HCT116 (cell line): ENCODE measurements at regions not wholly inside any gene's neighbourhood (a gene's known extent, or its start where the extent isn't known, plus 50 kb on each side); places are given as distances from the start of the nearest gene placed in this dataset.

ENCODE experiments used
- ATAC-seq: fragments of 200-7000 bp; cut with Tn5 transposase; 2 replicates; pipeline ENCODE4 v1.9.1; 2020; ENCODE audit warnings: mild to moderate bottlenecking, moderate library complexity
- BruUV-seq: library from RNA; stranded (reverse); fragments of 400-500 nt; replicated peaks from 2 replicates; lab custom pipeline; 2021; lab: Mats Ljungman, UMichigan
- CTCF ChIA-PET: fragments of 300-600 bp; sonication (Branson Sonifier 250); formaldehyde crosslinking; loops from one replicate; lab custom pipeline; 2021; ENCODE audit warnings: antibody characterized with exemption; lab: Charles Lee
- POLR2A ChIA-PET: fragments of 300-600, 350-600 bp; sonication (Branson Sonifier 250); formaldehyde crosslinking; loops from one replicate; lab custom pipeline; 2021; ENCODE audit warnings: antibody characterized with exemption; lab: Charles Lee
- RAD21 ChIA-PET, 2 experiments: fragments of 300-600 bp; sonication (Branson Sonifier 250); formaldehyde crosslinking; loops; one replicate each; lab custom pipeline; 2023; ENCODE audit warnings: low total read pairs in 2 of 2; ENCODE audit not compliant: uncharacterized antibody in 2 of 2, unreplicated experiment in 2 of 2, low non-redundant PET in 1 of 2; lab: Charles Lee
- DNase-seq: peaks from one replicate; pipeline ENCODE4 v3.0.0-alpha.2; 2010; ENCODE audit warnings: low read depth, low spot score
- H2AFZ ChIP-seq: fragments of 200-600 bp; shearing (Covaris generic), sonication (generic); 2 replicates; pipeline ENCODE4 v1.6.1; 2017; ENCODE audit warnings: low read depth, mixed run types, mixed read lengths, antibody characterized with exemption, low read length; ENCODE audit not compliant: poor library complexity, severe bottlenecking
- H3K27ac ChIP-seq: 2 replicates; pipeline ENCODE4 v1.5.1; 2012; ENCODE audit warnings: low read depth, low read length
- H3K27me3 ChIP-seq: fragments of 200-600 bp; sonication (generic); 2 replicates; pipeline ENCODE4 v1.6.1; 2016; ENCODE audit warnings: mixed run types, low read length, mixed read lengths; ENCODE audit not compliant: insufficient read depth
- H3K36me3 ChIP-seq, 2 experiments: fragments of 200-500 bp in 1 of 2; fragments of 200-600 bp in 1 of 2; sonication (Bioruptor generic) in 1 of 2; sonication (generic) in 1 of 2; 2 replicates each; pipeline versions ENCODE4 v1.5.1 to v1.6.1; 2014 to 2016; ENCODE audit warnings: low read length in 2 of 2, inconsistent platforms in 1 of 2, mixed read lengths in 1 of 2, mixed run types in 1 of 2; ENCODE audit not compliant: insufficient read depth in 2 of 2, control insufficient read depth in 1 of 2
- H3K4me1 ChIP-seq, 2 experiments: fragments of 200-600 bp in 1 of 2; sonication (generic) in 1 of 2; 2 replicates each; pipeline versions ENCODE4 v1.5.1 to v1.6.1; 2012 to 2017; ENCODE audit warnings: low read length in 2 of 2, inconsistent platforms in 1 of 2, mild to moderate bottlenecking in 1 of 2, mixed read lengths in 1 of 2, mixed run types in 1 of 2, moderate library complexity in 1 of 2; ENCODE audit not compliant: insufficient read depth in 2 of 2, control insufficient read depth in 1 of 2
- H3K4me2 ChIP-seq: fragments of 200-600 bp; sonication (generic); 2 replicates; pipeline ENCODE4 v1.6.1; 2017; ENCODE audit warnings: mixed run types, low read length, mixed read lengths
- H3K4me3 ChIP-seq, 2 experiments: fragments of 200-600 bp in 1 of 2; sonication (generic) in 1 of 2; replicated peaks in 1 of 2; 2 replicates each; pipeline ENCODE4 v1.5.1; 2011 to 2016; ENCODE audit warnings: low read length in 2 of 2, control low read depth in 1 of 2, low read depth in 1 of 2, mild to moderate bottlenecking in 1 of 2, mixed read lengths in 1 of 2, mixed run types in 1 of 2
- H3K79me2 ChIP-seq: fragments of 200-600 bp; sonication (generic); 2 replicates; pipeline ENCODE4 v1.6.1; 2017; ENCODE audit warnings: mild to moderate bottlenecking, mixed run types, low read length, moderate library complexity, mixed read lengths; ENCODE audit not compliant: insufficient read depth
- H3K9ac ChIP-seq: fragments of 200-600 bp; sonication (generic); 2 replicates; pipeline ENCODE4 v1.6.1; 2016; ENCODE audit warnings: low read length, mixed read lengths
- H3K9me2 ChIP-seq: fragments of 200-600 bp; sonication (generic), shearing (Covaris generic); 2 replicates; pipeline ENCODE4 v1.6.1; 2017; ENCODE audit warnings: mixed run types, mild to moderate bottlenecking, moderate library complexity; ENCODE audit not compliant: insufficient read depth
- H3K9me3 ChIP-seq, 2 experiments: fragments of 200-500 bp in 1 of 2; fragments of 200-600 bp in 1 of 2; sonication (Bioruptor generic) in 1 of 2; sonication (generic) in 1 of 2; 2 replicates each; pipeline ENCODE4 v1.6.1; 2014 to 2017; ENCODE audit warnings: low read length in 2 of 2, mixed read lengths in 2 of 2, inconsistent platforms in 1 of 2, low read depth in 1 of 2, mild to moderate bottlenecking in 1 of 2, mixed run types in 1 of 2, moderate library complexity in 1 of 2; ENCODE audit not compliant: control insufficient read depth in 1 of 2, insufficient read depth in 1 of 2
- H4K20me1 ChIP-seq: fragments of 200-600 bp; sonication (generic), shearing (Covaris generic); 2 replicates; pipeline ENCODE4 v1.6.1; 2017; ENCODE audit warnings: mixed run types, mild to moderate bottlenecking, moderate library complexity; ENCODE audit not compliant: insufficient read depth
- CBX3 ChIP-seq: IDR thresholded peaks from 2 replicates; pipeline ENCODE4 v1.6.1; 2012; ENCODE audit warnings: low read depth
- CEBPB ChIP-seq: IDR thresholded peaks from 2 replicates; pipeline ENCODE4 v1.6.1; 2012; ENCODE audit warnings: low read depth
- EGR1 ChIP-seq: IDR thresholded peaks from 2 replicates; pipeline ENCODE4 v1.6.1; 2012; ENCODE audit warnings: low read depth
- ELF1 ChIP-seq: IDR thresholded peaks from 2 replicates; pipeline ENCODE4 v1.6.1; 2012; ENCODE audit warnings: low read depth, borderline replicate concordance
- EZH2 ChIP-seq: fragments of 200-600 bp; sonication (generic); IDR thresholded peaks from 2 replicates; pipeline ENCODE4 v1.6.1; 2017; ENCODE audit warnings: antibody characterized with exemption, mixed run types
- EZH2phosphoT487 ChIP-seq: fragments of 200-600 bp; IDR thresholded peaks from 2 replicates; pipeline ENCODE4 v1.6.1; 2018; ENCODE audit warnings: antibody characterized with exemption, borderline replicate concordance
- FOSL1 ChIP-seq: IDR thresholded peaks from 2 replicates; pipeline ENCODE4 v1.6.1; 2012; ENCODE audit warnings: low read depth
- MAX ChIP-seq: IDR thresholded peaks from 2 replicates; pipeline ENCODE4 v1.6.1; 2012
- RAD21 ChIP-seq: IDR thresholded peaks from 2 replicates; pipeline ENCODE4 v1.6.1; 2012; ENCODE audit warnings: low read depth, mild to moderate bottlenecking
- REST ChIP-seq: IDR thresholded peaks from 2 replicates; pipeline ENCODE4 v1.6.1; 2012; ENCODE audit warnings: low read depth
- SP1 ChIP-seq: IDR thresholded peaks from 2 replicates; pipeline ENCODE4 v1.6.1; 2012; ENCODE audit warnings: low read depth
- SRF ChIP-seq: IDR thresholded peaks from 2 replicates; pipeline ENCODE4 v1.6.1; 2012; ENCODE audit warnings: low read depth
- YY1 ChIP-seq: IDR thresholded peaks from 2 replicates; pipeline ENCODE4 v1.6.1; 2011; ENCODE audit warnings: low read length, low read depth, moderate library complexity, mild to moderate bottlenecking; ENCODE audit not compliant: insufficient replicate concordance; ENCODE audit errors: extremely low read depth
- ZBTB33 ChIP-seq: IDR thresholded peaks from 2 replicates; pipeline ENCODE4 v1.6.1; 2011; ENCODE audit warnings: mild to moderate bottlenecking, low read length, moderate library complexity; ENCODE audit not compliant: insufficient replicate concordance; ENCODE audit errors: extremely low read depth
- ZNF274 ChIP-seq: fragments of 200-500 bp; sonication (Bioruptor generic); IDR thresholded peaks from 2 replicates; pipeline ENCODE4 v1.6.1; 2014; ENCODE audit warnings: mild to moderate bottlenecking, low read depth, low read length, inconsistent platforms
- intact Hi-C: fragments of 100-400 bp; cut with micrococcal nuclease; formaldehyde crosslinking; loops from 2 replicates; pipeline ENCODE4 v1.10.0; 2022

- ChIA-PET POLR2A (no interaction called here), RAD21 (no interaction called here), CTCF (no interaction called here)
- Histone ChIP-seq H3K27me3 (no peaks in the 10 kb centered on the region), H3K4me3 (no peak overlapping the region), H2AFZ (no peak overlapping the region), H3K4me1 (peaks cover 0 to 10% of the 10 kb centered on the region in 2 experiments; a peak in 1 of 4 replicates), H3K79me2 (peaks cover 10% of the 10 kb centered on the region), H3K4me2 (no peak overlapping the region), H3K36me3 (no peaks in the 10 kb centered on the region), H4K20me1 (0 out of 2 replicates have a peak, but pooled peaks cover under 1% of the 10 kb centered on the region), H3K9ac (no peak overlapping the region), H3K27ac (no peak overlapping the region), H3K9me3 (no peaks in the 10 kb centered on the region), H3K9me2 (peaks cover 2% of the 10 kb centered on the region; the same call in 1 of the 2 replicates)
- no TSS peak for BruUV-seq
- TF ChIP-seq EZH2phosphoT487 (no peak), ELF1 (no peak), EZH2 (no peak)
- intact Hi-C loops = no loop called here
- ATAC-seq (no peak), DNase-seq (no peak)
Measured at GRCh38 chr12:127143020-127143419, 1124.0 kb upstream of the TMEM132C start.

GRCh38 chr12:127144770-127145169 lies 1122.2 kb upstream of the TMEM132C start:
- peaks cover 0 to 10% of the 10 kb centered on the region in 2 experiments; a peak in 1 of 4 replicates for H3K4me1 ChIP-seq
- no peaks in the 10 kb centered on the region for H3K36me3 ChIP-seq
- POLR2A ChIA-PET = no interaction called here
- no peaks in the 10 kb centered on the region for H3K27me3 ChIP-seq
- CTCF ChIA-PET = no interaction called here
- H3K4me3 ChIP-seq = no peak overlapping the region
- 0 out of 2 replicates have a peak, but pooled peaks cover 4% of the 10 kb centered on the region for H4K20me1 ChIP-seq
- no peak overlapping the region for H2AFZ ChIP-seq
- peaks cover 3% of the 10 kb centered on the region; the same call in 1 of the 2 replicates for H3K9me2 ChIP-seq
- H3K4me2 ChIP-seq = no peak overlapping the region
- no peak for ATAC-seq
- no peak overlapping the region for H3K9ac ChIP-seq
- no peak for DNase-seq
- intact Hi-C loops = no loop called here
- H3K9me3 ChIP-seq = no peaks in the 10 kb centered on the region
- RAD21 ChIA-PET = no interaction called here
- no peak overlapping the region for H3K27ac ChIP-seq
- BruUV-seq = no TSS peak
- H3K79me2 ChIP-seq = peaks cover 14% of the 10 kb centered on the region
- TF ChIP-seq ZNF274 (no peak), YY1 (no peak), EZH2phosphoT487 (no peak), REST (no peak), SP1 (no peak), EGR1 (no peak), EZH2 (no peak), MAX (no peak), SRF (no peak), RAD21 (no peak), ELF1 (no peak), FOSL1 (no peak), ZBTB33 (no peak), CBX3 (no peak), CEBPB (no peak)
